Neural cell (in vitro differentiated cells): ENCODE measurements at regions not wholly inside any gene's neighbourhood (a gene's known extent, or its start where the extent isn't known, plus 50 kb on each side); places are given as distances from the start of the nearest gene placed in this dataset.
A peak's percentile ranks its signal among the peaks of the same experiment; 100 is the strongest.

Experiments used
- EP300 ChIP-seq: fragments of 450-650 bp; conservative IDR thresholded peaks from 2 replicates; pipeline ENCODE4 v1.6.1; 2014; ENCODE audit warnings: antibody characterized with exemption, mild to moderate bottlenecking, moderate library complexity; ENCODE audit not compliant: poor library complexity, severe bottlenecking
- EZH2 ChIP-seq: fragments of 200-600, 300-800 bp; shearing (Covaris generic), sonication (generic); IDR thresholded peaks from 2 replicates; pipeline ENCODE4 v1.6.1; 2014; ENCODE audit warnings: antibody characterized with exemption, low read length, borderline replicate concordance, mild to moderate bottlenecking; ENCODE audit not compliant: insufficient read depth, poor library complexity, severe bottlenecking
- MXI1 ChIP-seq: fragments of 450-650 bp; conservative IDR thresholded peaks from 2 replicates; pipeline ENCODE4 v1.6.1; 2014; ENCODE audit warnings: antibody characterized with exemption, mild to moderate bottlenecking; ENCODE audit not compliant: poor library complexity, severe bottlenecking
- POLR2AphosphoS5 ChIP-seq: IDR thresholded peaks from 2 replicates; pipeline ENCODE4 v1.6.1; 2012
- RAD21 ChIP-seq: fragments of 450-650 bp; conservative IDR thresholded peaks from 2 replicates; pipeline ENCODE4 v1.6.1; 2014; ENCODE audit warnings: antibody characterized with exemption, mild to moderate bottlenecking, moderate library complexity
- TAF1 ChIP-seq: IDR thresholded peaks from 2 replicates; pipeline ENCODE4 v1.6.1; 2012; ENCODE audit warnings: low read depth
- TF ChIP-seq, protein P1 (sequence below): fragments of 450-650 bp; IDR thresholded peaks from 2 replicates; pipeline ENCODE4 v1.5.1; 2014; ENCODE audit warnings: antibody characterized with exemption, mild to moderate bottlenecking, moderate library complexity; ENCODE audit not compliant: poor library complexity, severe bottlenecking
- TF ChIP-seq, protein P2 (sequence below): IDR thresholded peaks from 2 replicates; pipeline ENCODE4 v1.6.1; 2012; ENCODE audit warnings: borderline replicate concordance

DNA sequence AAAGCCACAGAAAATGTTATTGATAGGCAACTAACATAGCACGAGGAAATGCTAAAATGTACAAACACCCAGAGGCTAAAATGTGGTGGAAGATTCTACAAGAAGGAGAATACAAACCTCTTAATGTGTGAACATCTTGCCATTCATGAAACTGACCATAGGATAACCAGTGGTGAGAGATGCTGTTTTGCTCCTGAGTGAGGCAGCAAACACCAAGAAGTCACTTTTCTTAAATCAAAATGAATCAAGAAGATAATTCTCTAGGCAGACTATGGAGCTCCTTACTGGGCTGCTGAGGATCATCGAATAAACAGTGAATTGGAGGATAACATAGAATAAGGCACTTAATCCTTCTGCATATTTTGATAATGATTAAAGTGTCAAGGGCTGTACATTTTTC, 375.4 kb upstream of the SLITRK6 start:
- no peak for TF ChIP-seq TAF1
- TF ChIP-seq EP300: no peak
- TF ChIP-seq, protein P1, sequence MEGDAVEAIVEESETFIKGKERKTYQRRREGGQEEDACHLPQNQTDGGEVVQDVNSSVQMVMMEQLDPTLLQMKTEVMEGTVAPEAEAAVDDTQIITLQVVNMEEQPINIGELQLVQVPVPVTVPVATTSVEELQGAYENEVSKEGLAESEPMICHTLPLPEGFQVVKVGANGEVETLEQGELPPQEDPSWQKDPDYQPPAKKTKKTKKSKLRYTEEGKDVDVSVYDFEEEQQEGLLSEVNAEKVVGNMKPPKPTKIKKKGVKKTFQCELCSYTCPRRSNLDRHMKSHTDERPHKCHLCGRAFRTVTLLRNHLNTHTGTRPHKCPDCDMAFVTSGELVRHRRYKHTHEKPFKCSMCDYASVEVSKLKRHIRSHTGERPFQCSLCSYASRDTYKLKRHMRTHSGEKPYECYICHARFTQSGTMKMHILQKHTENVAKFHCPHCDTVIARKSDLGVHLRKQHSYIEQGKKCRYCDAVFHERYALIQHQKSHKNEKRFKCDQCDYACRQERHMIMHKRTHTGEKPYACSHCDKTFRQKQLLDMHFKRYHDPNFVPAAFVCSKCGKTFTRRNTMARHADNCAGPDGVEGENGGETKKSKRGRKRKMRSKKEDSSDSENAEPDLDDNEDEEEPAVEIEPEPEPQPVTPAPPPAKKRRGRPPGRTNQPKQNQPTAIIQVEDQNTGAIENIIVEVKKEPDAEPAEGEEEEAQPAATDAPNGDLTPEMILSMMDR: peak; percentile 49
- no peak for TF ChIP-seq EZH2
- TF ChIP-seq POLR2AphosphoS5: no peak
- peak; percentile 62 for TF ChIP-seq RAD21
- no peak for TF ChIP-seq MXI1
- TF ChIP-seq, protein P2, sequence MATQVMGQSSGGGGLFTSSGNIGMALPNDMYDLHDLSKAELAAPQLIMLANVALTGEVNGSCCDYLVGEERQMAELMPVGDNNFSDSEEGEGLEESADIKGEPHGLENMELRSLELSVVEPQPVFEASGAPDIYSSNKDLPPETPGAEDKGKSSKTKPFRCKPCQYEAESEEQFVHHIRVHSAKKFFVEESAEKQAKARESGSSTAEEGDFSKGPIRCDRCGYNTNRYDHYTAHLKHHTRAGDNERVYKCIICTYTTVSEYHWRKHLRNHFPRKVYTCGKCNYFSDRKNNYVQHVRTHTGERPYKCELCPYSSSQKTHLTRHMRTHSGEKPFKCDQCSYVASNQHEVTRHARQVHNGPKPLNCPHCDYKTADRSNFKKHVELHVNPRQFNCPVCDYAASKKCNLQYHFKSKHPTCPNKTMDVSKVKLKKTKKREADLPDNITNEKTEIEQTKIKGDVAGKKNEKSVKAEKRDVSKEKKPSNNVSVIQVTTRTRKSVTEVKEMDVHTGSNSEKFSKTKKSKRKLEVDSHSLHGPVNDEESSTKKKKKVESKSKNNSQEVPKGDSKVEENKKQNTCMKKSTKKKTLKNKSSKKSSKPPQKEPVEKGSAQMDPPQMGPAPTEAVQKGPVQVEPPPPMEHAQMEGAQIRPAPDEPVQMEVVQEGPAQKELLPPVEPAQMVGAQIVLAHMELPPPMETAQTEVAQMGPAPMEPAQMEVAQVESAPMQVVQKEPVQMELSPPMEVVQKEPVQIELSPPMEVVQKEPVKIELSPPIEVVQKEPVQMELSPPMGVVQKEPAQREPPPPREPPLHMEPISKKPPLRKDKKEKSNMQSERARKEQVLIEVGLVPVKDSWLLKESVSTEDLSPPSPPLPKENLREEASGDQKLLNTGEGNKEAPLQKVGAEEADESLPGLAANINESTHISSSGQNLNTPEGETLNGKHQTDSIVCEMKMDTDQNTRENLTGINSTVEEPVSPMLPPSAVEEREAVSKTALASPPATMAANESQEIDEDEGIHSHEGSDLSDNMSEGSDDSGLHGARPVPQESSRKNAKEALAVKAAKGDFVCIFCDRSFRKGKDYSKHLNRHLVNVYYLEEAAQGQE: no peak
